GM23338 (cell line): ENCODE measurements at regions not wholly inside any gene's neighbourhood (a gene's known extent, or its start where the extent isn't known, plus 50 kb on each side); places are given as distances from the start of the nearest gene placed in this dataset.

ENCODE experiments used
- CREB1 ChIP-seq: fragments of 250-450 bp; sonication (Bioruptor Pico); IDR thresholded peaks from 2 replicates; pipeline ENCODE4 v1.5.0; 2020; ENCODE audit warnings: low read depth, mild to moderate bottlenecking, moderate library complexity
- CTCF ChIP-seq, 2 experiments: fragments of 200-600 bp in 1 of 2; sonication (generic) in 1 of 2; conservative IDR thresholded peaks; 2 replicates each; pipeline versions ENCODE4 v1.5.1 to v1.6.1; 2016 to 2017; ENCODE audit warnings: antibody characterized with exemption in 2 of 2, low read depth in 2 of 2, mild to moderate bottlenecking in 2 of 2, moderate library complexity in 1 of 2
- ETS1 ChIP-seq: IDR thresholded peaks from 2 replicates; pipeline ENCODE4 v1.6.1; 2016; ENCODE audit warnings: antibody characterized with exemption
- EZH2 ChIP-seq: fragments of 200-600 bp; sonication (generic); IDR thresholded peaks from one replicate; pipeline ENCODE4 v1.8.0; 2017; ENCODE audit warnings: antibody characterized with exemption, mild to moderate bottlenecking, low read depth; ENCODE audit not compliant: unreplicated experiment
- EZH2phosphoT487 ChIP-seq: fragments of 200-600 bp; sonication (generic); IDR thresholded peaks from one replicate; pipeline ENCODE4 v1.8.1; 2018; ENCODE audit warnings: antibody characterized with exemption; ENCODE audit not compliant: unreplicated experiment
- JUNB ChIP-seq: IDR thresholded peaks from one replicate; pipeline ENCODE4 v1.6.1; 2016; ENCODE audit warnings: antibody characterized with exemption; ENCODE audit not compliant: unreplicated experiment
- NANOG ChIP-seq: IDR thresholded peaks from 2 replicates; pipeline ENCODE4 v1.6.1; 2016; ENCODE audit warnings: antibody characterized with exemption, borderline replicate concordance
- POLR2AphosphoS5 ChIP-seq: IDR thresholded peaks from 2 replicates; pipeline ENCODE4 v1.6.1; 2016; ENCODE audit warnings: antibody characterized with exemption, low read depth
- REST ChIP-seq: IDR thresholded peaks from one replicate; pipeline ENCODE4 v1.6.1; 2018; ENCODE audit warnings: antibody characterized with exemption; ENCODE audit not compliant: unreplicated experiment
- STAT1 ChIP-seq: IDR thresholded peaks from one replicate; pipeline ENCODE4 v1.6.1; 2016; ENCODE audit warnings: antibody characterized with exemption; ENCODE audit not compliant: unreplicated experiment

GRCh38 chr3:178088963-178089362, 447.3 kb upstream of the KCNMB2 start:
- TF ChIP-seq CTCF (conservative IDR thresholded peaks at IDR 0.05; ENCODE audit: low read depth in 2 of 2), result no peak
- TF ChIP-seq EZH2, result no peak
- no peak for TF ChIP-seq POLR2AphosphoS5
- no peak for TF ChIP-seq EZH2phosphoT487
- TF ChIP-seq CREB1, result no peak
- TF ChIP-seq NANOG, result no peak
- no peak for TF ChIP-seq STAT1
- no peak for TF ChIP-seq REST
- no peak for TF ChIP-seq ETS1
- no peak for TF ChIP-seq JUNB
